ENCODE measurements at regions not wholly inside any gene's neighbourhood (a gene's known extent, or its start where the extent isn't known, plus 50 kb on each side); places are given as distances from the start of the nearest gene placed in this dataset.

DNA sequence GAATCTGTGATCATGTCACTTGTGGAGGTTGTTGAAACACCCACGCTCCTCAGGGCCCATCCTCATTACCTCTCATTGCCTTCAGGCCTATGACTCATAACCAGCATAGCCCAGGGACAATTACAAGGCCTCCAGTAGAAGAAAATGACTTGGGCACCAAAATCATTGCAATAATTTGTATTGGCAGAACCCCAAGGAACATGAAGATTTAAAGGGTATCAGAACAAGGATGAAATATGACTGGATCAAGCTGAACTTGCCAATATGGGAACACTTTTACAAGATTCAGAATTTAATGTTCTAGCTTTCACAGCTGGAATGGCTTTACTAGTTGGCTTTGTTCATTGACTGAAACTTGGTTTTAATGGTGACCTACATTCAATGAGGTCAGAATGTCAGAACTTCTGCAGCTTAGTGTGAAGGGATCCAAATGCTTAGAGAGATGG lies 156.4 kb downstream of the COPS8 start:
- no peak for DNase-seq (ENCODE audit: low read depth, low spot score)

DNA sequence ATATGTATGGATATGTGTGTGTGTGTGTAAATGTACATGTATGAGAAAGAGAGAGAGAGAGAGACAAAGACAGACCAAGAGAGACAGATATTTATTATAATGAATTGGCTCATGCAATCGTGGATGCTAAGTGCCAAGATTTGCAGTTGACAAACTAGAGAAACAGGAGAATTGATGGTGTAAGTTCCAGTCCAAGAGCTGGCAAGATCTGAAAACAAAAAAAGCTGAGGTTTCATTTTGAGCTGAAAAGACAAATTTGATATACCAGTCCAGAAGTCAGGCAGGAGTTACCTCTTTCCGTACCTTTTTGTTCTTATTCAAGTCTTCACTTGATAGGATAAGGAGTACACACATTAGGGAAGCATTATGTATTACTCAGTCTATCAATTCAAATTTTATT lies 157.8 kb downstream of the COPS8 start:
- no peak for DNase-seq (ENCODE audit: low read depth, low spot score)

DNA sequence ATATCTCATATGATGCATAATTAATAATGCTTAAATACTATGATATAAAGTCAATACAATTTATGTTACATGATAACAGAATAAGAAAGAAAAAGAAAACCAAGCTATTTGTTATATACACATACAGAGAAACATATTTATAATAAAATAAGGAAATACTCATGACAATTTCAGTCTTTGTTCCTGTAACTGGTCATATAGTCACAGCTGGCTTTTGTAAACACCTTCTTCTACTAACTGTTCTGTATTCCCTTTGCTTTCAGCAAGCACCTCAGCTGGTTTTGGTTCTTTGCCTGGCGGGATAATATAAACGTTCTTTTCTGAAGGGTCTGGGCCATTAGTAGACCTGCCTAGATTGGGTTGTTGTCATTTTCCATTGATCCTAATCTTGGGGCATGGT lies 158.5 kb downstream of the COPS8 start:
- DNase-seq (ENCODE audit: low read depth, low spot score), result no peak

DNA sequence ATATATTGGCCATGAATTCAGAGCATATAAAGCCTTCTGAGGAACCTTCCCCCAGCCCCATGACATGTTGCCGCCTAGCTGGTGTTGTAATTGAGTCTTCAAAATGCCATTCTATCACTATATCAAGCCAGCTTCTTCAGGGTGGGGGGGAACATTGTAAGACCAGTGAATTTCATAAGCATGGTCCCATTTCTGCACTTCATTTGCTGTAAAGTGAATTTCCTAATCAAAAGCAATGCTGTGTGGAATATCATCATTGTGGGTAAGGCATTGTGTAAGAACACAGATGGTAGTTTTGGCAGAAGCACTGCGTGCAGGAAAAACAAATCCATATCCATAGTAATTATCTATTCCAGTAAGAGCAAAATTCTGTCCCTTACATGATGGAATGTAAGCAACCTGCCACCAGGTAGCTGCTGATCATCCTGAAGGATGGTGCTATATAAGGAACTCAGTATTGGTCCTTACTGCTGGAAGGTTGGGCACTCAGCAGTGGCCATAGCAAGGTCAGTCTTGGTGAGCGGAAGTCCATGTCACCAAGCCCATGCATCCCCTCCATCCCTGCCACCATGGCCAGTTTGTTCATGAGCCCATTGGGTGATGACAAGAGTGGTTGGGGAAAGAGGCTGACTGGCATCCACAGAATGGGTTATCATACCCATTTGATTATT lies 159.4 kb downstream of the COPS8 start:
- DNase-seq (ENCODE audit: low read depth, low spot score), result no peak

- no peak for DNase-seq (ENCODE audit: low read depth, low spot score)
Measured at GRCh38 chr2:237250599-237250998, 163.4 kb downstream of the COL6A3 start.

DNA sequence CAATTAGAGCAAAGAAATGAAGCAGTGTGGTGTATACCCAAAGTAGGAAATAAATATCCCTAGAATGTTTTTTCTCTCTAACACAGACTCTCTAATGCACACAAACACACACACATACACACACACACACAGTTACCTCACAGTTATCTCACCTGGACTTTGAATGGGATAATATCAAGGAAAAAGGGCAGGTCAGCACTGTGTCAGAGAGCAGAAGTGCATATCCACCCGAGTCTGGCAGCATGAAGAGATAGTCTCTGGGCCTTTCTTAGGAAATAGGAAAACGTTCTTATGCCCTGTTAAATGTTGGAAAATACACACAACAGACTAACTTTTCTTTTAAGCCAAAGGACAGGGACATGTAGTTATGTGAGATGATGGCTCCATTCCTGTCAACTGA lies 162.0 kb downstream of the COL6A3 start:
- no peak for DNase-seq (ENCODE audit: low read depth, low spot score)

- no peak for DNase-seq (ENCODE audit: low read depth, low spot score)
Measured at GRCh38 chr2:237253046-237253702, 160.8 kb downstream of the COL6A3 start.

GRCh38 chr2:237254369-237254861 lies 159.5 kb downstream of the COL6A3 start:
- peak; percentile 69 for DNase-seq (ENCODE audit: low read depth, low spot score)

DNA sequence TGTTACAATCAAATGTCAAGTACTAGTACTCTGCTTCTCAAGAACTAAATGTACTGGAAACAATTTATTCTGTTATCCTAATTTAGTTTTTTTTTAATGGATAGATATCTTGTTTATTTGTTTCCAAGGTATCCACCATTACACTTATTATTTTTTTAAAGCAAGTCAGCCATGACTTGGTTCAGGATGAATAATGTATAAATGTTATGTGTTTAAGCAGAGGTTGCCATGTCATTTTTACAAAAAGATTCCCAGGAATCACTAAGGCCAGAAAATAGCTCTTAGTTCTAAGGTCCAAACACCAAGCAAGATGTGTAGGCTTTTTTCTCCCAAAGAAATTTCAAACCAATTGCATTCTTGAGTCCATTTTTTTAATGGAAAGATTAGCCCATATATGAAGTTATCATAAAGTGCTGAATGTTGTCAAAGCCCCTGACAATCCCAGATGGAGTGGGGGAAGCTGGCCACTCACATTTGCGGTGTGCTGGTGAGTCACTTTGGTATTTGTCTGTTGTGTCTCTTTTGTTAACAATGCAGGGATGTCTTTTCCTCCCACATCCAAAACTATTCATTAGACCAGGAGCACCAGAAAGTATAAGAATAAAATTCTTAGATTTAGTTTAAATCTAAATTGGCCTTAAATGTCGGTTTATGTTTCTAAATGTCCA lies 158.9 kb downstream of the COL6A3 start:
- DNase-seq (ENCODE audit: low read depth, low spot score), result peak; percentile 78

DNA sequence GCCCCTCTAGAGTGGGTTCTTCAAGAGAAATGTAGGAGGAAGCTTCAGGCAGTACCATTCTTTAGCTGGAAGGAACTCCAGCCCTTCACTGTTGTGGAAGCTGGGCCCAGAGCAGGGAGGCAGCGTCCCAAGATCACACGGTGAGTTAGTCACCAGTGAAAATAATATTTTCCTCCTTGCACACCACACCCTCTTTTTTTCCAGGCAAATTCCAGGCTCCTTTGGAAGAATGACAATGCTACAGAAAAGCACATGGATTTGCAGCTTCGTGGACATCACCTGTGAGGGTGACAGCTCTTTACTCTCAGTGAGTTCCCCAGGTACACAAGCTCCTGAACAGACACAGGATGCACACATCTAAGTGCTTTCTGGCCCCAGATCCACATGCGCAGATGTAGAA lies 157.1 kb downstream of the COL6A3 start:
- DNase-seq (ENCODE audit: low read depth, low spot score), result peak; percentile 56

DNA sequence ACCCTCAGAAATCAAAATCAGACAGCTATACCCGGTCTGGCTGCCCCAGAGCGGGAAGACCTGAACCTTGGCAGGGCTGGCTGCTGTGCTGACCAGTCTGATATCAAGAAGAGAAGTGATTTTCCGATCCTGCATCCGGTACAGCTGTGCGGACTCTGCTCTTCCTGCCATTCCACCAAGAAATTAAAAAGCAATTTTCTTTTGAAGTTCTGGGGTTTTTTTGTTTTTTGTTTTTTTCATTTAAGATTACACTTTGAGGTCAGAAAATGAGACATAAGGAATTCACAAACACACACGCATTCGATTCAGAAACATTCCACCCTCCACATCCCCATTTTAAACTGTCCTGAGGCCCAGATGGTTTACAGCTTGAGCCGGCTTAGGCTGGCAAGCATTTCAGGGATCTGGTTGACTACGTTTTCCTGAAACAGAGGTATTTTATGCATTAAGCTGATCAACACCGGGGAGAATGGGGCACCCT lies 156.5 kb downstream of the COL6A3 start:
- no peak for DNase-seq (ENCODE audit: low read depth, low spot score)

DNA sequence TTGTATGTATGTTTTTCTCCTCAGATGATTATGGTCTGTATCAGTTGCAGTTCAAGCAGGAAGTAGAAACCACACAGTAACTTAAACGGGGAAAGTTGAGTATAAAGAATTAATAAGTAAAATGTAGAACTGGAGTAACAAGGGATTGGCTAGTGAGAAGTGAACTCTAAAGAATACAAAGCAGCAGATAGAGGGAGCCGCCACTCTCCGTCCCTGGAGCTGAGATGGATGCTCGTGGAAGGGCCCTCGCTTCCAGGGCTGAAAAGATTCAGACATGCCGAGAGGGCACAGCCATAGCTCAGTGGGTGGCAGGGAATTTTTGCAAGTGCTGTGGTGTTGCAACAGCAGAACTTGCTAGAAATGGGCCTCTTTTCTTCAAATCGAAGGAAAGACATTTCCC lies 155.8 kb downstream of the COL6A3 start:
- DNase-seq (ENCODE audit: low read depth, low spot score), result no peak

- no peak for DNase-seq (ENCODE audit: low read depth, low spot score)
Measured at GRCh38 chr2:237258615-237259014, 155.3 kb downstream of the COL6A3 start.

- DNase-seq (ENCODE audit: low read depth, low spot score), result no peak
Measured at GRCh38 chr2:237259201-237259600, 154.8 kb downstream of the COL6A3 start.

GRCh38 chr2:237260039-237260620 lies 153.8 kb downstream of the COL6A3 start:
- DNase-seq (ENCODE audit: low read depth, low spot score), result no peak

GRCh38 chr2:237260686-237261085 lies 153.3 kb downstream of the COL6A3 start:
- DNase-seq (ENCODE audit: low read depth, low spot score), result no peak

- no peak for DNase-seq (ENCODE audit: low read depth, low spot score)
Measured at GRCh38 chr2:237261327-237261726, 152.6 kb downstream of the COL6A3 start.

DNA sequence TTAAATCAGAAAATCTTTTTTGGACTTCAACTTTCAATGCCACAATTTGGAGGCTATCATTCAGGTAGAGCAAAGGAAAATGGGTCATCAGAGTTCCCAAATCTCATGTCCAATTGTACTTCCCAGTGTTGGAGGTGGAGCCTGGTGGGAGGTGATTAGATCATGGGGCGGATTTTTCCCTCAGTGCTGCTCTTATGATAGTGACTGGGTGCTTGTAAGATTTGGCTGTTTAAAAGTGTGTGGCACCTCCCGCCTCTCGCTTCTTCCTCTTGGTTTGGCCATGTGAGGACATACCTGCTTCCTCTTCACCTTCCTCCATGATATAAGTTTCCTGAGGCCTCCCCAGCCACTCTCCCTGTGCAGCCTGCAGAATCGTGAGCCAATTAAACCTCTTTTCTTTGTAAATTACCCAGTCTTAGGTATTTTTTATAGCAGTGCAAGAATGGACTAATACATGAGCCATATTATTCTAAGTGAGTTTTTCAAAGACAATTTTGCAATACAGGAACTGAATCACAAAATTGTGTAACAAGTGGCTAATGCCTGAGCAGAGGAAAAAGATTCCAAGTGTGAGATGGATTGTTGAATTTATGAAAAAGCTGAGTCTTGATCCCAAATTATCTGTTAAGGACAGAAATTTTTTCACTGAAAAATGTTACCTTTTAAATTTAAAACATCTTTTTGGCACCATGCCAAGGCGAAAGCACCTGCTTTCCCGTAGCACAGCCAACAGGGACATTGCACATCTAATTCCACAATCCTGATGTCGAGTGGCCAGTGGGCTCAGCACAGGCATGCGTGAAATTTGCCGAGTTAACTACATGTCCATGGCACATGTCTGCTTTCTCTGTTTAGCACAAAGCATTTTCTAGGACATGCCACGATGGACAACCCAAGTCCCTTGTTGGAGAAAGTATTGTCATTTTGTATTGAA lies 150.9 kb downstream of the COL6A3 start:
- DNase-seq (ENCODE audit: low read depth, low spot score), result no peak

- DNase-seq (ENCODE audit: low read depth, low spot score), result peak; percentile 66
Measured at GRCh38 chr2:237264480-237265219, 149.3 kb downstream of the COL6A3 start.

GRCh38 chr2:237268004-237268708 lies 145.8 kb downstream of the COL6A3 start:
- no peak for DNase-seq (ENCODE audit: low read depth, low spot score)

Data from astrocyte of the hippocampus (primary cell).